ENCODE measurements at regions not wholly inside any gene's neighbourhood (a gene's known extent, or its start where the extent isn't known, plus 50 kb on each side); places are given as distances from the start of the nearest gene placed in this dataset.
"Not testable (repeated sequence)": the region's sequence is repeated elsewhere in the genome, so short reads cannot be mapped to it uniquely, and the experiment has no call there.

DNA sequence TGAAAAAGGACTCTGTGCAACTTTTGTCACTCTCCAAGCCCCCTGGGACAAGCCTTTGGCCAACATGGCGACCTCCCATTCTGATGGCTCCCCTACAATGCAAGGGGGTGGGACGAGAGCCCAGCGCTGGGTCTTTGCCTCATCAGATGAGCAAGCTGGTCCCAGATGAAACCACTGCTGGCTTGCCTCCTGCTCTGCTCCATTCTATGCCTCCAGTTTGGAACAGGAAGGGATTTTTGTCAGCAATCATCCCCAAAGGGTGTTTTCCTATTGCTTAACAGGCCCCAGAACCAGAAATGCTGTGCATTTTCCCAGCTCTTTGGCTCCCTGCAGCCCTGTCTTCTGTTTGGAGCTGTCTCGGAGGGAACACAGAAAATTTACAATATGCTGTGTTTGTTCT, 412.7 kb downstream of the MAFB start:
- no peak for DNase-seq (ENCODE audit: low read depth)

DNA sequence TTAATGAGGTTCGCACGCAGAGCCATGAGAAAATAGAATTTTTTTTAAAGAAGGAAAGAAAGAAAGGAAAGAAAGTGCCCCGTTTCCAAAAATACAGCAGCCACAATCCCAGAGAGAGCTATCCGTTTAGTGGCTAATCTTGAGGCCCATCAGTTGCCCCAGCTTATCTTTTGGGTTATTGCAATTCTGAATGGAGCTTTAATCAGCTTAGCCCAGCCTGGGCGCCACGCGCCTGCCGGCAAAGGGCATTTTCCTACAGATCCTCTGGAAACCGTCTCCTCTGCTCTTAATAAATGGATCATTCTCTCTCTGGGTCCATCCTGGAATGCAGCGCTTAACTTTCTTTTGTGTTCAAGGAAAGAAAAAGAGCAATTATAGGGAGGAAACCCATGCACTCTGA, 413.3 kb downstream of the MAFB start:
- no peak for DNase-seq (ENCODE audit: low read depth)

DNA sequence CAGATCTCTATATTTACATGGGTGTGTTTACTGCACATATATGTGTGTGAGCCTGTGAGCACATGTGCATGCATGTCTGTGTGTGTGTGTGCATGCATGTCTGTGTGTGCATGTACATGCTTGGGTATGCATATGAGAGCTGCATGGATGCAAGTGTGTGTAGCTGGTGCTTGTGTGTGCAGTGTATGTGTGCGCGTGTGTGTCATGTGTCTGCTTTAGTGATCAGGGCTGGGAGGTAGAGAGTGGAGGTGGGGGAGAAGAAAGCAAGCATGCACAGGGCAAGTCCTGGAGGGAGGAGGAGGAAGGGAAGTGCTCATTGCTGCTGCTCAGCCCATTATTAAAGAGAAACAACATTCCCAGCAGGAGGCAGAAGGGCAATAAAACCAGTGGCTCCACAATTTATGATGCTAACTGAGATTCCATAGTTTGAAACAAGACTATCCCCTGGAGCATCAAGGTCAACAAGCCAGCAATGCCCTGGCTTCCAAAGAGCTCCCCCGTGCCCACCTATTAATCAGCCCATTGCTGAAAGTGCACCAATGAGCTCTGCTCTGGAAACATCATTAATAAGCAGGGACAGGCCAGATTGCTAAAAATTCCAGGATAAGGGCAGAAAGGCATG, 414.0 kb downstream of the MAFB start:
- DNase-seq (ENCODE audit: low read depth), result no peak

DNA sequence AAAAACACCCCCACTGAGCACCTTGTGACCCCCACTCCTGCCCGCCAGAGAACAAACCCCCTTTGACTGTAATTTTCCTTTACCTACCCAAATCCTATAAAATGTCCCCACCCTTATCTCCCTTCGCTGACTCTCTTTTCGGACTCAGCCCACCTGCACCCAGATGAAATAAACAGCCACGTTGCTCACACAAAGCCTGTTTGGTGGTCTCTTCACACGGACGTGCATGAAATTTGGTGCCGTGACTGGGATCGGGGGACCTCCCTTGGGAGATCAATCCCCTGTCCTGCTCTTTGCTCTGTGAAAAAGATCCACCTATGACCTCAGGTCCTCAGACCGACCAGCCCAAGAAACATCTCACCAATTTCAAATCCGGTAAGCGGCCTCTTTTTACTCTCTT, 419.8 kb downstream of the MAFB start:
- not testable (repeated sequence) for DNase-seq (ENCODE audit: low read depth)

DNA sequence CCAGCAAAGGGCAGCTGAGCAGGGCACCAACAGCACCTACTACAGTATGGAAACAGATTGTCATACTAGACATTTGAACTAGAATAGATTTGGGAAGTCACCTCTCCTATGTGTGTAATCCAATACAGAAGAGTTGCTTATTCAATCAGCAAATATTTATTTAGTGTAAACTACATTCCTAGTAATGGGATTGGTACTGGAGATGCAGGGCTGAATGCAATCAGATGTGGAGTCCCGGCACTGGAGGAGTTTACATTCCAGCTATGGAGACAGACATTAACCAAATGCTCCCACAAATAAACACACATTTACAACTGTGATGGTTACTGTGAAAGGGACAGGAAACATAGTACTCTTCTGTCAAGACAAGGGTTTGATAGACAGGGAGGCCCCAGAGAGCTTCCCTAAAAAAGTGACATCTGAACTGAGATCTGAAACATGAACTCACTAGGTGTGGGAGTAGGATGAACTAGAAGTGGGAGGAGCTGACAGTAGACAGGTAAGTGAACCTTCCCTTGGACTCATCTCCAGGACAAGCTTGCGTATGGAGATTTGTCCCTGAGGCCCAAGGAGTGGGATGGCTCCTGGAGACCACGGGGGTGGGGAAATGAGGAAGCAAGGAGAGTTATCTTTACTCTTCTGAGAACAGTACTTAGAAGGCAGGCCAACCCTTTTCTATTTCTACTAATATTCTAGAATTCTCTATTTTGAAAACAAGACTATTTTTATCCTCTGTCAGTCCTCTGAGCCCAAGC, 420.5 kb downstream of the MAFB start:
- DNase-seq (ENCODE audit: low read depth), result no peak

DNA sequence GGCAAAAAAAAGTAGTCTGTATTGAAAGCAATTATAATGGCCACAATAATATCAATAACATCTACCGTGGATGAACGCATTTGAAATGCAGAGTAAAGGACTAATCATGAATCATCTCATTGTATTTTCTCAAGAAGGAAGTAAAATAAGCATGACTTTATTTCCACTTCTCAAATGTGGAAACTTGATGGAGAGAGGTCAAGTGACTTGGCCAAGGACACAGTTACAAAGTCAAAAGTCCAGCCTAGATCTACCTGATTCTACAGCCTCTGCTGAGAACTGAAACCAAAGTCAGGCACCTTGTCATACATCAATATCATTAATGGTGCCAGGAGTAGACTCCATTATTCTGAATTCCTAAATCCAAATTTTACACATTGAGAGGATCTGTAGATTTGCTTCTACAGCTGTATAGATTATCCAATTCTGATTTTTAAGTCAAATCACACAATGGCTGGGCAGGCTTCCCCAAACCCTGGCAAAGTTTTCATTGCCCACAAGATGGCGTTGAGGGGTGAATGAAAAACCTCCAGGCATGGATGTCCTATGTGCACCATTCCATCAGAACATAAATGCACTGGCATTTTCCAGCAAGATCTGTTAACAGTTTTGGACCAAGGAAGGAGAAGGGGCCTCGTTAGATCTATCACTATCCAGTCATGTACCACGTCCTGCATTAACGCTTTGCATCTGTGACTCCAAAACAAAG, 423.1 kb downstream of the MAFB start:
- DNase-seq (ENCODE audit: low read depth), result no peak

DNA sequence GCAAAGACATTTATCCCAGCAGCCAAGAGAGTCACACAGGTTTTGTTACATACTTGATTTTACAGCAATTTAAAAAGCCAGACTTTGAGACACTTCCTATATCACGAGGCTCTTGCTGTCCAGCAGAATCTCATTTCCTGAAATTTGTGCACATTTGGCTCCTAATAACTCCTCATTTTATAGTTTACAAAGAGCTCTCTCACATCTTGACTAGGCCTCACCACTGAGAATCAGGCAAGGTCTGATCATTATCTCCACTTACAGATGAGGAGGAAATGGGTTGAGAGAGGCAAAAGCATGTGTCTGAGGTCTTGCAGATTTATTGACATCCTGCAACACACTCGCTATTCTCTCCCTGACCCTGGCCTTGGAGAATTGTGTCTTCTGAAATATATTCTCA, 426.8 kb downstream of the MAFB start:
- DNase-seq (ENCODE audit: low read depth), result no peak

DNA sequence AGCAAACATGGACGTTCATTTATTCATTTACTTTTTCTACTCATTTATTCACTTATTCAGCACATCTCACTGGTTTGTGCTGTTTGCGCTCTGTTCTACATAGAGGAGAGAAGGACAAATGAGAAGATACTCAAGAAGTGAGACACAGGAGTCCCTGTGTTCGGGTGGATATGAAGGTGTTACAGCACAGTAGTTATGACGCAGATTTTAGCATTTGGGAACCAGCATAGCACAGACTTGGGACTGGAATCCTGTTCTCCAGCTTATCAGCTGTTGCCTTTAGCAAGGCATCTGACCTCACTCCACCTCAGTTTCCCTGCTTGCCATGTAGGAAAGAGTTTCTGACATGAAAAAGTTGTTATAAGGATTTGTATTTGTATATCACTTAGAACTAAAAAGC, 430.1 kb downstream of the MAFB start:
- no peak for DNase-seq (ENCODE audit: low read depth)

DNA sequence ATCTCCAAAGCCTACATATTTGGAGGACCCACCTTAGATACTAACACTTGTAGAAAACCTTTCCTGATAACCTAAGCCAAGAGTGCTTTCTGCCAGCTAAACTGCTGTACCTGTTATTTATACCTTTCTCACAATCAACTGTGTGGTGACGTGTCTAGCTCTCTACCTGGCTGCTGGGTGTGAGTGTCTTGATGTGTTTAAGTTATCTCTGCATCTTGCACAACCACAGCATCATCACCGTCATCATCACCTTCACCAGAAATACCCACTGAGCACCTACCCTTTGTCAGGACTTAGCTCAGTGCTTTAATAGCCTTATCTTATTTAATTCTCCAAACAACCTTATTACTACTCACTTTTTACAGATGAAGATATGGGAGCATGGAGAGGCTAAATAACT, 431.3 kb downstream of the MAFB start:
- no peak for DNase-seq (ENCODE audit: low read depth)

DNA sequence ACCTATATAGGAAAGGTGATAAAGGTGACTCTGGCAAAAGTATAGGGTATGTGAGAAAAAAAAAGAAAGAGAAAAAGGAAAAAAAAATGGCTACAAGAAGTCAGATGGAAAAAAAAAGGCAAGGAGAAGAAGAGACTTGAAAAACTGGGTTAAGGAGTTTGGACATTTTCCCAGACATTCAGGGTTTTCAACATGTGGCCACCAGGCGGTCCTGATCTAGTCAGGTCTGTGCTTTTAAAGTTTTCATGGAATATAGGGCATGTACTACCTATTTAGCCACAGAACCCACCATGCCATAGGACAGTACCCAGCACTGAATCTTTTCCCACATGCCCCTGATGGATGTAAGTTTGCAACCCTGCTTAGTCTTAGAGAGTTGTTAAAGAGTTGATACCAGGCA, 433.7 kb downstream of the MAFB start:
- DNase-seq (ENCODE audit: low read depth), result no peak

DNA sequence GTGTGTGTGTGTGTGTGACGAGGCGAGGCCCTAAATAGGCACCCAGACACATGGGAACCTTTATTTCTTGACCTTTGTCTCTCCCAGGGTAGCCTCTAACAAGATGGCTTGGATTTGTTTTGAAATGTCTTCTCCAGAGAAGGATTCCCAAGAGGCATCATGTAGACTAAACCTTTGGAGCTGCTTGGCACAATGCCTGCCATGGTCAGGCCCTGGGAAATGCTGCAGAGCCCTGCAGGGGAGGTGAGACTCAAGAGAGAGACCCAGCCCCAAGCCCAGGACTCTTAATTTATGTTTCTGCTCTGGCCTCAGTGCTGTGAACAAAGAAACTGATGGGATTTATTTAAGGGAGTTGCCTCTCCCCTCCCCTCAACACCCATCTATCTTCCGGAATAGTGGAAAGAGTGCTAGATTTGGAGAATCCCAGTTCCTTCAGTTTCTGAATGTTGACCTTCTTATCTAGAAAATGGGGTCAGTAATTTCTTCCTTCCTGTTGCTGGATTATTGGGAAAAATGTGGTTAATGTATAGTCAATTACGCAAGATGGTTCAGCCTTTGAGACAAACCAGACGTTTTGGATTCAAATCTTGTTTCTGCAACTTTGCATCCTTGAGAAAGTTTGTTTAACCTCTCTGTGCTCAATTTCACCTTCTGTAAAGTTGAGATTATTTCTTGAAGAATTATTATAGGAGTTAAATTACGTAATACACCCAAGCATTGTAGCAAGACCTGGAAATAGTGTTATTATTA, 434.8 kb downstream of the MAFB start:
- no peak for DNase-seq (ENCODE audit: low read depth)

DNA sequence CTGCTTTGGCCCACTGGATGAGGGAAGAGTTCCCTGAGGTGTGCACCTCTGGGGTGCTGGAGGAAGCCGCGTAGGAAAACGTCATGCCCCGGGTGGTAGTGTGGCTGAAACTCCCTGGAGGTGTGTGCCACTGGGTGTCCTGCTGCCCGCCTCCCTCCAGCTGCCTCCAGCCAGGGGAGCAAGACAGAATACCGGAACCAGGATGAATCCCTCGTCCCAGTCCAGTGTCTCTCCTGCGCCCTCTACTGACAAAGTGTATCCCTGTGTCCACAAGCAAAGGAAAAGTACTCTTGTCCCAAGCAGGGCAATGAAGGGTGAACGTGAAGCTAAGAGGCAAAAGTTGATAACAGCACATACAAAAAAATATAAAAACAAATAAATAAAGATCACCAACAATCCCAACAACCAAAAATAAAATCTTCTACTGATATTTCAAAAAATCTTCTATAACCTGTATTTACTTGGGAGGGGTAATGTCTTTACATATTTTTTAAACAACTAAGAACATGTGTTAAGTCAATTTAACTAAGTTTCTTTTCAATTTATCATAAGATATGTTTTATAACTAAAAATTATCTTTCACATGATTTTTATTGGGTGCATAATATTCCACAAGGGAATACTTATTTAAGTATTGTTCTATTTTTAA, 437.6 kb downstream of the MAFB start:
- no peak for DNase-seq (ENCODE audit: low read depth)

DNA sequence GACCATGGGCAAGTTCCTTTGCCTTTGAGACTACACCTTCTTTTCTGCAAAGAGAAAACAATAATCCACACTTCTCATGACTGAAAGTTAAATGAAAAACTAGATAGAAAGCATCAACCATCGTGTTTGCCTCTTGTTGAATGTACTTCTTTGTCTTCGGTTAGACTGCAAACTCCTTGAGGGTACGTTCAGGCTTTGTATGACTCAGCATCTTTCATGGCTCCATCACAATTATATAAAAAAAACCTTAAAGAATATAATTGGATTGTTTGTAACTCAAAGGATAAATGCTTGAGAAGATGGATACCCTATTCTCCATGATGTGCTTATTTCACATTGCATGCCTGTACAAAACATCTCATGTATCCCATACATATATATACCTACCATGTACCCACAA, 439.2 kb downstream of the MAFB start:
- DNase-seq (ENCODE audit: low read depth), result no peak

DNA sequence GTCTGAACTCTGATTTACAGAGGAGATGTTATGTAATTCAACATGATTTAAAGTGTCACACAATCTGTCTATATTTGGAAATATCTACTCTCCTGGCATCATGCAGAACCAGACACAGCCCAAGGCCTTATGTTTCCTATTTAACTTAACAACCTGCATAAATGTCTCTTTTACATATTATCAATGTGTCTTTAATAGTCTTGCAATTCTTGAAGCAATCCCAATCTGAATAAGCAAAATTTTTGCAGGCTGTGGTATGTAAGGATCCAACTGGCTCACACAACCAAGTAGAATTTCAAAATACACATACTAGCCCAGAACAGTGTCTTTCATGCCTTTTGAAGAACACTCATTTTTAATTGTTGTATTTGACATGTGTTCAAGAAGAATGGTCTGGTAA, 443.2 kb downstream of the MAFB start:
- DNase-seq (ENCODE audit: low read depth), result no peak

DNA sequence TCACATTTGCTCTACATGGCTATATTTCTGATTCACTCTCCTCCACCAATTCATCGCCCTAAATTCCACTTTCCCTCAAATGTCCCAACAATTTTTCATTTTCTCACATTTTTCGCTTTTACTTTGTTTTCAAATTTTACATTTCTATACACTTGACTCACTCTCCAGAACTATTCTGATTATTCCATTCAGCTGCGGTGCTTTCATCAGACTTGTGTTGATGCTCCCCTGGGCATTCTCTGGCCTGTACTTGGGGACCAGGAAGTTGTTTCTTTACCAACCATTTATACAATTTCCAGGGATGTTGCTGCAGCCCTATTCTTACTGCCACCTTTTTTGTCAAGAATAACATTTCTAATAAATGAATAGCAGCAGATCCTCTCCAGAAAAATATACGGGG, 444.8 kb downstream of the MAFB start:
- DNase-seq (ENCODE audit: low read depth), result no peak

DNA sequence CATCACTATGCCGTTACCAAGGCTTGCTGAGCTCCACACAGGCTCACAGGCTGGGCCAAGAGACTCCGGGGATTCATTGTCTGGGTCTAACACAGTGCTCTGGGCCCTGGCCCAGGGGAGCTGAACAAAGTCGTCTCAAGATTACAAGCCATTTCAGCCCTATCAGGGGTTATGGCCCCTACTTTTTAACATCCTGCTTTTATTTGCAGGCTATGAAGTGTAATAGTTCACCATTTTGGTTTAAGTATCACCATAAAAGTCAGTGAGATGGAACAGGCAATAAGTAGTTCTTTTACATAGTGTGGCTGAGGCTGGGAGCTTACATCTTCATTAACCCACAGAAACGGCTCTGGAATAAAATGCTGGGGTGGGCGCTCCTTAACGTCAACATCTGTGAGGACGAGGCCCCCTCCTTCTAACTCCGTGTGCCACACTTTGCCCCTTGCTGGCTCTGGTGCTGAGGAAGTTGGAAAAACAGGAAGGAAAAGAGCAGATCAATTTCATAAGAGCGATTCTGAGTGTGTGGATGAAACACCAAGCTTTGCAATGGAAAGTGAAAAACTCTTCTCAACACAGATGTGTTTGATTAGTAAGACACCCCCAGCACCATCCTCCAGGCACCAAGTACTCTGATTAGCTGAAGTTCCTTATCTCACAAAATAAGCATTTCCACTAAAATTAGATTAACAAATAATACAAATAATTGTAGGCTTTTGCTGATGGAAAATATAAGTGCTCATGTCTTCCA, 447.3 kb downstream of the MAFB start:
- DNase-seq (ENCODE audit: low read depth), result no peak

DNA sequence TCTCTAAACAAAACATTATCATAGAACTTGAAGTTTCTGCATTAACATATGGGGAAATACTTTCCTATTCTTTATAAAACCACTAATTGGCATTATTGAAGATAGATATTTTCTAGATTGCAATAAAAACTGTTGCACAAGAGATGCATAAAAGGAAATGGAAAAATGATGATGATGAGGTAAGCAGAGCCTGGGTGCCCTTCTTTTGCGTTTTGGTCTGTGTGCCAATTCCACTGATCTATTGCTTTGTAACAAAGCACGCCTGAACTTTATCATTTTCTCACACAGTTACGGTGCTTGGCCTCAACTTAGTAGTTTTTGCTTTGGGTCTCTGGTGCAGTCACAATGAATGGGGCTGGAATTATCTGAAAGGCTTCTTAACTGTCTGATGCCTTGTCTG, 450.5 kb downstream of the MAFB start:
- DNase-seq (ENCODE audit: low read depth), result no peak

DNA sequence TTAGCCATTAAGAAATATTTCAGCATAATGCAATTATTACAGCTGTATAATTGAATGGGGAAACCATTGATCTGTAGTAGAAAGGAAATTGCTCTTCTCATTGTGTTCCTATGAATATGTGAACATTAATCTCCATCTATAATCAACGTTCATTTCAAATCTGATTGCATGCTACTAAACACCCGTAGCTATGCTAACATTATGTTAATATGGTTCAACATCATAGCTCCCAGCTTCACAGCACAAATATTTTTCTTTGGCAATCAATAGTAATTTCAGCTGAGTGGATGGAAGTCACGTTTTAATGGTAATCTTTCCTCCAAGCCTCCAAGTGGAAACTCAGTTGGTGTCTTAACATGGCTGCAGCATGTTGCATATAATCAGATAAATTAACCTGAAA, 454.4 kb downstream of the MAFB start:
- DNase-seq (ENCODE audit: low read depth), result no peak

DNA sequence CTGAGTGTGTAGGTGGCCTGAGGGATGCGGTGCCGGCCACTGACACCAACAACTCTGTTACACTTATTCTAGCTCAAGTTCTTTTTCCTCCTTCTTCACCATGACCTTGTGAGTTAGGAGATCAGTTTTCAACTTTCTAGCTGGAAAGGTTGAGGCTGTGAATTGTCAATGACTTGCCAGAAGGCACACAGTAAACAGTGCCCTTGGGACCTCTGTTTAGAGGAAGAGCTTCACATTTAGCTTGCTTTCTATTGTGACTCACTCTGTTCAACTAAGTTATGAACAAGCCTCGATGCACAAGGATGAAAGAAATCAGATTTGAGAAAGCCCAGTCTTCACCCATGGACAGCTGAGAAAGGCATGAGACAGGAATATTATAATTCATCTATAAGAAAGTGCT, 455.6 kb downstream of the MAFB start:
- no peak for DNase-seq (ENCODE audit: low read depth)

DNA sequence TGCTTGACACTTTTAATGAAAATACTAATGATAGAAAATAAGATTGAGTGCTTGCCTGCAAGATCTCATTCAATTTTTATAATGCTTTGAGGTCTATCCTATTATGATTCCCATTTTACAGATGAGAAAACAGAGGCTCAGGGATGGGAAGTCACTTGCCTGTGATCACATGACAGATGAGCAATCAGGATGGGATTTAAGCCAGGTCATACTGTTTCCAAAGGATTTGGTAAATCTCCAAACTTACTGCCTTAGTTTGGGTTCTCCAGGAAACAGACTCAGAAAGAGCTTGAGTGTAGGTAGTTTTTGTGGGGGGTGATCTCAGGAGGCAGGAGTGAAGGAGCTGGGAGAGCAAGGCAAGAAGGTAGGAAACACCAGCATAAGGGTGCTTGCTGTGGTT, 456.3 kb downstream of the MAFB start:
- DNase-seq (ENCODE audit: low read depth), result no peak

DNA sequence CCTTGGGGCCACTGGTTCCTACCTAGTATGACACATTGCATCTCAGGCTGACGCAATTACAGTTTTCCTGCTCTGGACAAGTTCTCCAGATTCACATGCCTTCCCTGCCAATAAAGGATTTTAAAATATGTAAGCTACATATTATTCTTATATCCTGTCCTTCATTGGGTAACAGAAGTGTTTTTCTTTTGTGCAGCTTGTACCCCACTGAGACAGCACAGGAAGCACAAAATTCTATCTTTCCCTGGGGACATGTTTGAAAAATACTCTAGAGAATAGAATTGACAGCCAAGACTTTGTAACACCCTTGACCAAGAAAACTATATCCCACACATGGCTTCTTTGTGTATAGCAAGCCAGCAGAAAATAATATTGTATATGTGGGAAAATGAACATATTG, 456.8 kb downstream of the MAFB start:
- DNase-seq (ENCODE audit: low read depth), result no peak

DNA sequence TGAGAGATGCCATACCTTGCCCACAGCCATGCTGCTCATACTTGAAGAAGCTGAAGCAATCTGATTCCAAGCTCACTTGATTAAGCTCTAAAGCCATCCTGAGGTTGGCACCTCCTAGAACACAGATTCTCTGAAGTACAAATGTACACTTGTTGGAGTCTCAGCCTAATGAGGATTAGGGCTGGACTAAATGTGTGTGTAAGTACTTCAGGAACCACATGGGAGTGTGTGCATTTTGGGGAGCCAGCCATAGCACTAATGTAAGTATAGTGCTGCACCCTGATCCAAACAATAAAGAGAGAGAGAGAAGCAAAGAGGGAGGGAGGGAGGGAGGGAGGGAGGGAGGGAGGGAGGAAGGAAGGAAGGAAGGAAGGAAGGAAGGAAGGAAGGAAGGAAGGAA, 458.6 kb downstream of the MAFB start:
- no peak for DNase-seq (ENCODE audit: low read depth)
